C4-2B (cell line): ENCODE measurements at regions not wholly inside any gene's neighbourhood (a gene's known extent, or its start where the extent isn't known, plus 50 kb on each side); places are given as distances from the start of the nearest gene placed in this dataset.

Source experiments
- CTCF ChIP-seq: fragments of 450-650 bp; conservative IDR thresholded peaks from 2 replicates; pipeline ENCODE4 v1.5.1; 2017; ENCODE audit warnings: mild to moderate bottlenecking
- ZFX ChIP-seq: fragments of 450-650 bp; IDR thresholded peaks from 2 replicates; pipeline ENCODE4 v1.6.1; 2017

GRCh38 chr18:39622431-39622830 lies 2056.8 kb upstream of the CELF4 start:
- no peak for TF ChIP-seq CTCF
- no peak for TF ChIP-seq ZFX
